ENCODE measurements at regions not wholly inside any gene's neighbourhood (a gene's known extent, or its start where the extent isn't known, plus 50 kb on each side); places are given as distances from the start of the nearest gene placed in this dataset.

- Histone ChIP-seq H3K4me2 (ENCODE audit: low read length) (no peak overlapping the region), H3K4me3 (ENCODE audit: low read depth, low read length, poor library complexity, severe bottlenecking) (no peak overlapping the region), H3K4me1 (ENCODE audit: insufficient read depth, low read length, severe bottlenecking) (peaks cover 18% of the 10 kb centered on the region), H3K79me2 (ENCODE audit: insufficient read depth, low read length) (no peaks in the 10 kb centered on the region), H3K36me3 (ENCODE audit: insufficient read depth, low read length) (no peaks in the 10 kb centered on the region), H2AFZ (ENCODE audit: low read length) (no peak overlapping the region), H3K27ac (ENCODE audit: low read depth, low read length, poor library complexity, severe bottlenecking) (no peak overlapping the region), H3K9ac (ENCODE audit: low read length) (no peak overlapping the region), H3K27me3 (ENCODE audit: insufficient read depth, low read length) (no peaks in the 10 kb centered on the region), H3K9me2 (ENCODE audit: low read depth, low read length) (no peaks in the 10 kb centered on the region), H4K20me1 (ENCODE audit: insufficient read depth, low read length) (no peaks in the 10 kb centered on the region), H3F3A (ENCODE audit: insufficient read depth, low read length) (no peaks in the 10 kb centered on the region), H3K9me3 (ENCODE audit: low read length) (no peaks in the 10 kb centered on the region)
- TF ChIP-seq CTCF (IDR thresholded peaks at IDR 0.05; ENCODE audit: low read length) = no peak
- TF ChIP-seq EZH2 (IDR thresholded peaks at IDR 0.05; ENCODE audit: borderline replicate concordance, low read length) = no peak
Measured at GRCh38 chr15:77541421-77542181, 91.1 kb downstream of the LINGO1 start.

- no peak overlapping the region for H3K4me3 ChIP-seq (ENCODE audit: low read depth, low read length, poor library complexity, severe bottlenecking)
- peaks cover 18% of the 10 kb centered on the region for H3K4me1 ChIP-seq (ENCODE audit: insufficient read depth, low read length, severe bottlenecking)
- H3K9me2 ChIP-seq (ENCODE audit: low read depth, low read length) = no peaks in the 10 kb centered on the region
- no peak overlapping the region for H3K4me2 ChIP-seq (ENCODE audit: low read length)
- no peaks in the 10 kb centered on the region for H3K79me2 ChIP-seq (ENCODE audit: insufficient read depth, low read length)
- no peak for TF ChIP-seq EZH2 (IDR thresholded peaks at IDR 0.05; ENCODE audit: borderline replicate concordance, low read length)
- TF ChIP-seq CTCF (IDR thresholded peaks at IDR 0.05; ENCODE audit: low read length) = no peak
- H3K36me3 ChIP-seq (ENCODE audit: insufficient read depth, low read length) = no peaks in the 10 kb centered on the region
- no peaks in the 10 kb centered on the region for H3K9me3 ChIP-seq (ENCODE audit: low read length)
- no peak overlapping the region for H3K27ac ChIP-seq (ENCODE audit: low read depth, low read length, poor library complexity, severe bottlenecking)
- H2AFZ ChIP-seq (ENCODE audit: low read length) = no peak overlapping the region
- no peaks in the 10 kb centered on the region for H3F3A ChIP-seq (ENCODE audit: insufficient read depth, low read length)
- H4K20me1 ChIP-seq (ENCODE audit: insufficient read depth, low read length) = no peaks in the 10 kb centered on the region
- H3K9ac ChIP-seq (ENCODE audit: low read length) = no peak overlapping the region
- no peaks in the 10 kb centered on the region for H3K27me3 ChIP-seq (ENCODE audit: insufficient read depth, low read length)
Measured at GRCh38 chr15:77540312-77541060, 92.2 kb downstream of the LINGO1 start.

- Histone ChIP-seq H2AFZ (ENCODE audit: low read length) (no peak overlapping the region), H3K27ac (ENCODE audit: low read depth, low read length, poor library complexity, severe bottlenecking) (no peak overlapping the region)
Measured at GRCh38 chr15:77538793-77539497, 93.8 kb downstream of the LINGO1 start.

More at GRCh38 chr15:77538793-77539497, 93.8 kb downstream of the LINGO1 start:
- H4K20me1 ChIP-seq (ENCODE audit: insufficient read depth, low read length) = no peaks in the 10 kb centered on the region
- TF ChIP-seq EZH2 (IDR thresholded peaks at IDR 0.05; ENCODE audit: borderline replicate concordance, low read length) = no peak
- H3K4me2 ChIP-seq (ENCODE audit: low read length) = no peak overlapping the region
- no peaks in the 10 kb centered on the region for H3K9me2 ChIP-seq (ENCODE audit: low read depth, low read length)
- H3K4me3 ChIP-seq (ENCODE audit: low read depth, low read length, poor library complexity, severe bottlenecking) = no peak overlapping the region
- H3F3A ChIP-seq (ENCODE audit: insufficient read depth, low read length) = no peaks in the 10 kb centered on the region
- no peaks in the 10 kb centered on the region for H3K27me3 ChIP-seq (ENCODE audit: insufficient read depth, low read length)
- no peaks in the 10 kb centered on the region for H3K36me3 ChIP-seq (ENCODE audit: insufficient read depth, low read length)
- H3K9me3 ChIP-seq (ENCODE audit: low read length) = no peaks in the 10 kb centered on the region
- H3K9ac ChIP-seq (ENCODE audit: low read length) = no peak overlapping the region
- H3K79me2 ChIP-seq (ENCODE audit: insufficient read depth, low read length) = no peaks in the 10 kb centered on the region
- peaks cover 18% of the 10 kb centered on the region for H3K4me1 ChIP-seq (ENCODE audit: insufficient read depth, low read length, severe bottlenecking)
